NCI-H2227 (cell line): ENCODE measurements at regions not wholly inside any gene's neighbourhood (a gene's known extent, or its start where the extent isn't known, plus 50 kb on each side); places are given as distances from the start of the nearest gene placed in this dataset.

Experiments
- DNase-seq: peaks from one replicate; lab custom pipeline; 2025; ENCODE audit not compliant: unreplicated experiment; lab: John Stamatoyannopoulos, UW

DNA sequence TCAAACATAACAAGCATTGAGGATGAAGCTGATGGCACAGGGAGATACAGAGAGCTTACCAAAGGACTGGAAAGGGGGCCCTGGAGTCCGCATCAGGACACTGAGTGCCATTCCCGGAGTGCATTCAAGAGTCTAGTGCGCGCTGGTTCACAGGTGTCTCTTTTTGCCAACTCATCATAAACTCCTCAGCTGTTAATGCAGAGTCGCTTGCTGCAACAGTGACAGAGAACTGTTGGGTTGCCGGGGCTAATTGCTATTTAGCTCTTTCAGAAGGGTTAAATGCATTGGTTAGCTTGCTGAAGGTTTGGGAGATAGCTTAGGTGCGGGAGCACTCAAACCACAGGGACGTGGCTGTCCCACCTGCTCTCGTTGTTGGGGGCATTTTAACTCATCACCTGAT lies 1091.6 kb upstream of the EEF2KMT start:
- DNase-seq: peak; percentile 40

DNA sequence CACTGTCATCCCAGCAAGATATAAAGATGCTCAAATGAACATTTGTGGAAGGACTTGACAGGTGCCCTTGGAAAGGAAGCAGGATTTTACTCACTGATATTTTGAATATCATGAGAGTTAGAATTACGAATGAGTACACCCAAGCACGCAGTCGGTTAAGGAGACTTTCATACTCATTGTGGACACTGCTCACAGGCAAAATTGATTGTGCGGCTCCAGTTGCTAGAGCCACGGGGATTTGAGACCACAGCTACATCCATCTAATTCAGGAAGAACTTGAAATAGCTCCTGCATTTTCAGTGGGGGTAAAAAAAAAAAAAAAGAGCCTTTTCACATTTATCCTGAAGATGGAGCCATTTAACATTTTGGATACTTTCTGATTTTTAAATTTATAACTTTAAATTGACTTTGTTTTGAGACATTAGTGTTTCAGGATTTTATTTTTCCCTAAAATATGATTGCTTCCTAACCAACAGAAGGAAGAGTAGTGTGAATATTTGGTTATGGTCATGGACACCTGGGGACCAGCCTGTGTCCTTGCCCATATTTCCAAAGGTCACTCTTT lies 1080.1 kb upstream of the EEF2KMT start:
- DNase-seq: no peak

DNA sequence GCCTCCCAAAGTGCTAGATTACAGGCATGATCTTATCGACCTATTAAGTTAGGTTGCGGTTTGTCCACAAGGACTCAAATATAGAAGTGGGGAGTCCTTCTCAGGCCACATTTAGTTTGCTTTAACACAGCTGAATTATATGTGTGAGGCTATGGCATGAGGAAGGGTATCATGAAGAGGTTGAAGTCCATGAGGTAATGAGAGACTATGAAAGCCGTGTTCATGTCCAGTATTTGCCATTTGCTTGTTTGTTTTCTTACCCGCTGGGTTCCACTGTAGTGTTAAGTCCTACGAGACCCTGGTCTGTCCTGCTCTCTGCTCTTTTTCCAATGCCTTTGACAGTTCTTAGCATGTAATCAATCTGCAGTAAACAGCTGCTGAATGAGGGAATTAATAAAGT lies 1072.4 kb upstream of the EEF2KMT start:
- DNase-seq: no peak

DNA sequence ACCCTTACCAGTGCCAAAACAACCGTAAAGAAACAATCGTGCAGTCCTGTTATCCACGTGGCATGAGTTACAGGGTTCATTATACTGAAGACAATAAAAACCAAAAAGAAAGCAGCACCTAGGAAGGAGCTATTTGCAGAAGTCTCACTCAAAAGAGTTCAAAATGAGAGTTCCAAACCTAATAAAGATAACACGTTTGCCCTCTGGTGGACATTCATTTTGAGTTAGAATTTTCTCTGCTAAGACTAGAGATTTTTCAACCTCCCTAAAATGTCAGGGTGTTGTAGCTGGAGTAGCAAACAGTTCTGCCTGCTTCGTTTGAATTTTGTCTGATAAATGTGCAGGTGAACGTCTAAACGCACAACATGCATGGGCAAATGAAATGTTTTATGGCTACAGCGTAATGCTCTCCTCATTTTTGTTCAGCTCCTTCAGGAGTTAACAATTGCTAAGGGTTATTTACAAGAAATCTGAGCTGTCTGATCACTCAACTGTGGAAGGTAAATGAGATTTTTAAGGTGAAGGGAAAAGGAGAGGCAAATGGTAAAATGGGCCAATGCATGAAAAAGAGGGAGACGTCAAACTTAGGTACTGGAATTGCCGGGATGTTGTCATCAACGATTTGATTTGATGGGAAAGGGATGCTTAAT lies 1067.9 kb upstream of the EEF2KMT start:
- DNase-seq: peak; percentile 52

DNA sequence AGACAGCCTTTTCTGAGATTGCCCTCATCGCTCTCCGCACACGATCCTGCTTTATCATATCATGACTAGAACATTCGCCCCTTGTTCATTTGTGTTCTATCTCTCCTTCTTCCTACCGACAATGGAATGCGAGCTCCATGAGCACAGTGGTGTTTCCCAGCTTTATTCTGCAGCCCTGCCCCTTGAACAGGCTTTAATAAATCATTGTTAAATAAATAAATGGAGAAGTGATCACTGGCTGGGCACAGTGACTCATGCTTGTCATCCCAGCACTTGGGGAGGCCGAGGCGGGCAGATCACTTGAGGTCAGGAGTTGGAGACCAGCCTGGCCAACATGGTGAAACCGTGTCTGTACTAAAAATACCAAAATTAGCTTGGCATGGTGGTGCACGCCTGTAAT lies 1063.3 kb upstream of the EEF2KMT start:
- no peak for DNase-seq

DNA sequence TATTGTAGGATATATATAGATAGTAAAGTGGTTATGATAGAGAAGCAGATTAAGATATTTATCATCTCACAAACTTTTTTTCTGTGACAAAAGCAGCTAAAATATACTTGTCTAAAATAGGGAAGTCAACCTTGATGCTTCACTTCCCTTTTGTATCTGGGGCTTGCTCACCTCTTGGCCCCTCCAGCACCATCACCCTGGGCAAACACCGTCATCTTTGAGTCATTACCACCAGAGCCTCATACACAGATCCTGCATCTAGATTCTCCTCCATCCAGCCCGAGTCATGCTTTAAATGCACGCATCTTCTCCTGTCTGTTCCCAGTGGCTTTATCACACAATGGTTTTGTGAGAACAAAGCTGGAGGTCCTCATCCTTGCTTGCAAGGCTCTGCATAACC lies 1062.7 kb upstream of the EEF2KMT start:
- no peak for DNase-seq

DNA sequence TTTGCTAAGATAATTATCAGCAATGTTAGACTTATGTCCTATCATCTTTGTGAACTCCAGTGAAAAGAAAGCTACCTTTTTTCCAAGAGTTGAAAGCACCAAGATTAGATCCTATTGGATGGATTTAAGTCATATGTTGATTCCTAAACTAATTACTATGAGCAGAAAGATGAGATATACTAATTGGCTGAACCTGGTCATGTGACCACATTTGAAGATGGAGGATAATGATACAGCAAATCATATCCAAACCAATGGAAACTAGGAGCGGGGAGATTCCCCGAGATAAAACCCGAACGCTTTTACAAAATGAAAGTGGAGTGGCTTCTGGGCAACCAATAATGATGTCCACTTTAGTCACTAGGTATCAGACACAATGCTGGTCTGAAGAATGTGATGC lies 1060.2 kb upstream of the EEF2KMT start:
- no peak for DNase-seq

DNA sequence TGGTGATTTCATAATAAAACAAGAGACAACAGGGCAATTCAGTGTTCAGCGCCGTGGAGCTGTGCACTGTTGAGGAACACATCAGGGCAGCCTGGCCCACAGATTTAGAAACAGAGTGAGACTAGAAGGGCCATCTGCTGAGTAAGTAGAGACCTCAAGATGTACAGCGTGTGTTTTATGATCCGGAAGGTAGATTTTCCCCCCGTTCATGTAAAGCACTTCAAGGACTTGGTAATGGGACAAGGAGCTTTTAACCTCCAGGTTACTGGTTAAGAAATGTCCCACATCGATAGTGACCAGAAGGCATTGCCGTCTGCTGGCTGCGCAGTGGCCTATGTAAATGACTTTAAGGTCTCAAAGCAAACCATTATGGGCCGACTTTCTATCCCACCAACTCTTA lies 1057.7 kb upstream of the EEF2KMT start:
- DNase-seq: no peak

DNA sequence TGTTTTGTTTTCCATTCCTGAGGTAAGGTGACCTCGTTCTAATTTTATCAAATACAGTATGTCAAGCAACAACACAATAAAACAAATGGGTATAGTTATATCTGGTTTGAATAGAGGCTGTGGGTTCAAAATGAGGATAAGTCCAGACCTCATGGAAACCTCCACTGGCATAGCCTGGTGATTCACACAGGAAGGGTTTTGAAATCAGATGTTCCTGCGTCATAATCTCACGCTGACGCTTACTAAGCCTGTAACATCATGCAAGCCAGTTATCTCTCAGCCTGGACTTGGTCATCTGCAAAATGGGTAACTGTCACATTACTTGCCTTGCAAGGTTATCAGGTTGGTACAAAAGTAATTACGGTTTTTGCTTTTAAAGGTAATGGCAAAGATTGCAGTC lies 1056.3 kb upstream of the EEF2KMT start:
- no peak for DNase-seq

DNA sequence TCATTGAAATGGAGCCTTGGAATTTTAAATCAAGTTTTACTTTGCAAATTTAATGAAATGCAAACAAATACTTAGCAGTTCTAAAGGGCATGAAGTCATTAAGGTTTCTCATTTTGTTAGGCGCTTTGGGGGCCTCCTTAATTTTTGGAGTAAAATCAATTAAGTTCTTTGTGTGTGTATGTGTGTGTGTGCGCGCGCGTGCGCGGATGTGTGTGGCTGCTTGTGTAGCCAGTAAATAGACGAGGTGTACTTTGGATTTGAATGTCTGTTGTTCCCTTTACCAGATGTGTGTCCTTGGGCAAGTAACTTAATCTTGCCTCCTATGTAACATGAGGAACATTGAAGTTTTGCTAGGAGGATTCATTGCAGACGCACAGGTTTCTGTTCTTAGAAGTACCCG lies 1051.4 kb upstream of the EEF2KMT start:
- no peak for DNase-seq

DNA sequence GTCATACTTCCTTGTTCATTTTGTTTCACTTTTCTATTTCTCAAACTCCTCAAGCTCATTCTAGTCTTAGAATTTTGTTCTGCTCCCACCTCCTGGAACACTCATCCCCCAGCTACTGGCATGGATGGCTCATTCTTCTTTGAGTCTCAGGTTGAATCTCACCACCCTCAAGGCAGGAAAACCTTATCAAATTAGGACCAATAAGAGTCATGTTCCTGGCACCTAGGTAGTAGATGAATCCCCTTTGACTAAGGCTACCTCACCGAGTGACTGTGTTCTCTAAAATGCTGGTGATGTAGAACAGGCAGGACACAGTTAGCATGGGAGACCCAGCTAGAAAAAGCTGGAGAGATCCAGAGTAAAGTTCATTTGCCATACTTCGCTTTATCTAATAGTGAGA lies 1050.8 kb upstream of the EEF2KMT start:
- DNase-seq: no peak

DNA sequence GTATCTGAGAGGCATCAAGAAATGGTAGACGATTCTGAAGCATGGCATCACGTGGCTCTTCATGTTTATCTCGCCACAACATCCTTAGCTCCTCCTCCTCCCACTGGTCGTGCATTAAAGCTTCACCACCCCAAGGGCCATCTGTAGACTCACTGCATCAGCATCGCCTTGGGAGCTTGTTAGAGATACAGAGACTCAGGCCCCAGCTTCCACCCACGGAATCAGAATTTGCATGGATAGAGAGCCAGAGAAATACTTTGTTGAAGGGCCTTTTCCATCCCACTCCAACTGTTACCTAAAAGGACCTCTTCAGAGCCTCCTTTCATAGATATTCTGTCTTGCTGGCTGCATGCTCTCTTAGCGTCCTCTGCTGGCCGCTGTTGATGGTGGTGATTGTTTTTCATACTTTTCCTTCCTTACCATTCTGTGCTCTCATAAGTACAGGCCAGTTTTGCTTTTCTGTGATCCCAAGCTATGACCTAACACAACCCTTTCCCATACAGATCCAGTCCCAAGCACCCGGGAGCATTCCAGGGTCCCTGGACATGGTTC lies 1049.4 kb upstream of the EEF2KMT start:
- DNase-seq: no peak

DNA sequence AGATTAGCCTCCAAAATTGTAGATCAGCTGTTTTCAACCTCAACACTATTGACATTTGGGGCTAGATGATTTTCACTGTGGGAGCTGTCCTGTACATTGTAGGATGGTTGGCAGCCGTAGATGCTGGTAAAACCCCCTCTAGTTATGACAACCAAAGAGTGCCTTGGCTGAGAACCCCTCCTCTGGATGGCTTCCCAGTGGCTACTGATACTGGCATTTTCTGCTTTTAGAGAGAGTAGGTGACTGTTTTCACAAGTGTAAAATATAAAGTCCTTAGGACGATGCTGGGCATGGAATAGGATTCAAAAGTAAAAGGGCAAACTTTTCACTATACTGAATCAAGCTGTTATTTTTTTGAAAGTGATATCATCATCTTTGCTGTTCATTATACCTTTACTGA lies 1048.8 kb upstream of the EEF2KMT start:
- no peak for DNase-seq

DNA sequence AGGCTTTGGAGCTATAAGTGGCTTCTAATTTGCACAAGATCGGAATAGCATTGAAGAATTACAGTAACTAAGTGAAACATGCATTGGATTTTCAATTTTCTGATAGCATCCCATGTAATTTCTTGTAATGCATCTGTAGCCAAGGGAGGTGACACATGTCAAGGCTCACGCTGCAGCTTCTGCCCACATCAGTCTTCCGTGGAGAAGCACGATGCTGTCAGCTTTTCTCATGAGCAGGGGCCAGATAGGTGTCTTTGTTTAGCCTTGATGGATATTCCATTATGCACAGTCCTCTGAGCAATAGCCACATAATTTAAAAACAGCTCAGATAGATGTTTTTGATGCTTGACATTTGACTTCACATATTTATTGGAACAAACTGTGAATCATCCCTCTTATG lies 1046.9 kb upstream of the EEF2KMT start:
- DNase-seq: no peak

DNA sequence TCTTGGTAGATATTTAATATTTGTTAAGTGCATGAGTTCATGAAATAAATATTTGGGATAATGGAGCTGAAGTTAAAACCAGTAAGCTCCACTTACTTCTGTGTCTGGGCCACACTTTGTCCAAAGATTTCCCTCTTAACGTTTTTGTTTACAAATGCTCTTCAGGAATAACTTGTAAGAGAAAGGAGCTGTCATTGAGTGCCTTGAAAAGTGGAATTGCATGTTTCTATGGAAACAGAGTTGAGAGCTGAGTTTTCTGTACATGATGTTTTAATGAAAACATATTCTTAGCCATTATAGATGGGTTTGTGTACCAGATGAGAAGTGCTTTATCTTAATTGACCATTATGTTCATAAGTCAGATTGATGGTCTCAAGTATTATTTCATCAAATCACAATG lies 1045.4 kb upstream of the EEF2KMT start:
- peak; percentile 49 for DNase-seq

DNA sequence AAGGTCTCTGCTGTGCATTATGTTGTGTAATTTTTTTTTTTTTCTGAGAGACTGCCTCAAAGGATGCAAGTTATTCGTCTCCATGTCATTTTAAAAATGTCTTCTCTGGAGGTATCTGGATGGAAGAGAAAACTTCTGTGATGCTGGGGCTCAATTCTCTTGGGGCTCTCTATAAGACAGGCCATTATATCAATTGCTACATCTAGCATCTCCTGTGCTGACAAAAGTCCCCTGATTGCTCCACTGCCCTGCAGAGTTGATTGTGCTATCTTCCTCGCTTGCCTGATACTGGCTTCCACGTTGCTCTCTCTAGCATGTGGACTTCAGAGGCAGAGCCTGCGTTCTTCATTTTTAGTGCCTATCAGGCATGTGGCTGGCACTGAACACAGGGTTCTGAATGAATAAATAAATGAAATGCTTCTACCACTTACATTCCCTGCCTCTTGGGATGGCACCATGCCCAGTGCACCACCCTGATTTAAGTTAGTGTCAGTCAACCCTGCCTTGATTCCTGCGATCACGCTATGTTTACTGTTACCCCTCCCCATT lies 1035.5 kb upstream of the EEF2KMT start:
- no peak for DNase-seq

DNA sequence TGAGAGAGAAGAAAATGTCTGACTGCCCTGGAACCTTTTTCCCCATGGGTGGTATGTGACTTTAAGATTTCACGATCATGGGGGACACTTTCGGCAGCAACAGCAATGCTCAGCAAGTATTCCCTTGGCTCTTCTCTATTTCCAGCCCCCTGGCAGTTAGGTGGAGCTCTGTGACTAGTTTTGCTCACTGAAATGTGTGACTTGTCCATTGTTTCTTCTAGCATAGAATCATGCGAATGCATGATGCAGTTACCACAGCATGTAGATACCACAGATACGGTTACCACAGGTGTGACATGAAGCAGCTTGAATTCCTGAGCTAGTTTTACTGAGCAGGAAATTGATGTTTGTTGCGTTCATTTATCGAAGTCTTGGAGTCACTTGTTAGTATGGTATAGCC lies 1034.5 kb upstream of the EEF2KMT start:
- DNase-seq: no peak

DNA sequence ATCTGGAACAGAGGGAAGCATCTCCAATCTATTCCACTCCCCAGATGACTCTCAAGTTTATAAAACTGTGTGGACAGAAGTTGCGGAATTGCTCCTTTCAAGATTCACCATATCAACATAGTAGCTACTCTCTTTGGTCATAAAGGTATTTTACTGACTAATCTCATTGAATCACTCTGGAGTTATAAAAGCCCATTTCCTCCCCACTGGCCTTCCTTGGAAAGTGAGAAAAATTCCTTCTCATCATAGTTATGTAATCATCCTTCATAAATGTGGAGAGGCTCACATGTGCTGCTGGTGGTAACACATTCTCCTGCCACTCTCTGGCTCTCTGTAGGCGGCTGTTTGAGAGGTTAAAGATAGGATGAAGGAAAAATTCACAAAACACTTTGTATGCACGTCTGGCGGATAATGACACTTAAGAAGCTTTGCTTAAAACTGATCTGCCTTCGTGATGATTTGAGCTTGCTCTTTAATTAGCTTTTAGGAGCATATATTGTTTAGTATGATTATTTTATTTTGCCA lies 1034.0 kb upstream of the EEF2KMT start:
- DNase-seq: no peak

DNA sequence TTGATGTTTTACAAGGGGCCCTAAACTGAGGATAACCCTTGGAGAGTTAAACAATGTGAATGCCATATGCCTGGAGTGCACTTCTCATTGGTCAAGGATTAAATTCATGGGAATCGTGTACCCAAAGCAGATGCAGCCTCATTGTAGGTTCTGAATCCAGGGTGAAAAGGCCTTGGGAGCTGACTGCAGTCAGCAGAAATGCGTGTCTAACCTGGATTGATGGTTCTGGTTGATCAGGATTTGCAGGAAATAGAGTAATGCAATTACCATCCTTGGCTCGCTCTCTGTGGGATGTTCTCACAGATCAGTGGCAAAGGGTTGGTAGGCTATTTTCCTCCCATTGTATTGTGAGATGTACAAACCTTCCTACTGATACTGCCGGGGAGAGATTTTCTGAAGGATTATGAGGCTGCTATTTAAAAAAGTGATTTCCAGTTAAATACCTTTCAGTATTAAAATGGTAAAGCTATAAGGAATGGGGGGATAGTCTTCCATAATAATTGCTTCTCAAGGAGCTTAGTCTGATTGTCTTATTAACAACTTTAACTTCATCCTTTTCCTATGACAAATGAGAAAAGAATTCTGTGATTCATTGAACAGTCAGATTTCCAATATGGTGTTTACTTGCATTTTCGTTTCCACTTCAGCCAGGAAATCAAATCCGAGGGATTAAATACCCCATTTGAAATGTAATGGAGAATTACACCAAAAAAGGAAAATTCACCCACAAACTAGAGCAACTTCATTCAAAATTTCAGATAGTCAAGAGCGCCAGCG lies 1028.1 kb upstream of the EEF2KMT start:
- DNase-seq: no peak

DNA sequence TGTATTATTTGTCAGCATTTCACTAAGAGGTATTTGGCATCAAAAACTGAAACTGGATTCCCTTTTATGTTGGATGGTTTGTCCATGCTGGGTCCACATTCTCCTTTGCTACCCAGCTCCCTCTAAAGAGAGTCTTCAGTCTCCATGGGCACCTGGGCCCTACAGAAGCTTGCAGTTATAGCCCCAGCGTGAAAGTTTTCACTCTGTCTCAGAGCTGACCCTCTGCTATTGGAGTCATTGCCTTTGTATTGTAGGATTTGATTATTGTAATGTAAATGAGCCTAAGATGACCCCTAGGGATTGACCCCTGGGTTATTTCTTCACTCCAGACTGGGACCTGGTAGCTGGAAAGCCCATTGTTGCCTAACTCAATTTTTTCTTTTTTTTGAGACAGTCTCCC lies 1026.5 kb upstream of the EEF2KMT start:
- DNase-seq: no peak

DNA sequence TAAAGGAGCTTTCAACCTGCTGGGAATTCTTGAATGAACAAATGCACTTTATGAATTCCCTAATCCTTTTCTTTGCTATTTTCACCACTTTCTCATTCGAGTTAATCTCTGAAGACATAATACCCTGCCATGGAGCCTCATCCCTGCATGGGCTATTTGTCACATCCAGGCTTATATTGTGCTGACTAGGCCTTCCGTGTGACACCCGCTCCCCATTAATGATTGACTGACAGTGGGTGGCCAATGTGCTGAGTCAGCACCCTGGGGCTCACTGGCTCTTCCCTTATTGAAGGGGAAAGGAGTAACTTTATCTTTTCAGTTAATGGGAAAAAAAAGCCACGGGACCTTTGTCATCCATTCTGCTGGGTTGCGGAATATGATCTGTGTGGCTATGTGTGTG lies 1024.8 kb upstream of the EEF2KMT start:
- no peak for DNase-seq

DNA sequence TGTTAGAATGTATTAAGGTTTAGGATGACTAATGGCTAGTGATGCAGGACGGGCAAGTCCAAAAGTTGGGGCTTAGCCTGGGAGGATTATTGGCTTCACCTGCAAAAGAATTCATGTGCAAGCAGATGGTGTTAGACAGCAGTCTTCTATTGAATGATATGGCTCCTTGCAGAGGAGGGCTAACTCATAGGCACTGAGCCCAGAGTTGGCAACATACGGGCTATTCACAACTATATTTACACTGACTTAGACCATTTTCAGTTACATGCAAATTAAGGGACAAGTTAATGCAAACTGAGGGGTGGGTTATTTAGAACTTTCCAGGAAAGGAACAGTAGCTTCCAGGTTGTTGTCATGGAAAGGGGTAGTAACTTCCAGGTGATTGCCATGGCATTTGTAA lies 1017.1 kb upstream of the EEF2KMT start:
- no peak for DNase-seq
